Thyroid gland (tissue), 4 donors: ENCODE measurements at regions not wholly inside any gene's neighbourhood (a gene's known extent, or its start where the extent isn't known, plus 50 kb on each side); places are given as distances from the start of the nearest gene placed in this dataset.

Source experiments
- DNase-seq, 2 donors: peaks; one replicate each; pipeline ENCODE4 v3.0.0-alpha.2; 2019
- H3K27ac ChIP-seq, 3 donors: fragments of 200-600 bp; sonication (generic); 1 replicate in 2 of 3; 2 replicates in 1 of 3; pipeline ENCODE4 v1.5.1; 2016 to 2019; ENCODE audit warnings: mild to moderate bottlenecking in 1 of 3, moderate library complexity in 1 of 3
- H3K27me3 ChIP-seq: fragments of 200-600 bp; sonication (generic); one replicate; pipeline ENCODE4 v1.5.1; 2019
- H3K36me3 ChIP-seq, 2 donors: fragments of 200-600 bp; sonication (generic); one replicate each; pipeline ENCODE4 v1.5.1; 2016 to 2019
- H3K4me1 ChIP-seq, 2 donors: fragments of 200-600 bp; sonication (generic); one replicate each; pipeline ENCODE4 v1.5.1; 2017 to 2019
- H3K4me3 ChIP-seq, 3 donors: fragments of 200-600 bp; sonication (generic); replicated peaks in 1 of 3; 1 replicate in 2 of 3; 2 replicates in 1 of 3; pipeline ENCODE4 v1.5.1; 2016; ENCODE audit warnings: mild to moderate bottlenecking in 1 of 3
- H3K9me3 ChIP-seq: fragments of 200-600 bp; sonication (generic); one replicate; pipeline ENCODE4 v1.5.1; 2017
- POLR2A ChIP-seq, 2 donors: fragments of 450-650 bp; IDR thresholded peaks; one replicate each; pipeline ENCODE4 v1.6.1; 2017; ENCODE audit warnings: antibody characterized with exemption in 2 of 2, mild to moderate bottlenecking in 2 of 2, moderate library complexity in 1 of 2
- WGBS, 2 donors: methylation state at CpG; one replicate each; pipeline ENCODE4 v1.1.5; 2017; 5-methylcytosine and 5-hydroxymethylcytosine counted together
- intact Hi-C: fragments of 100-400 bp; cut with DNase I; formaldehyde crosslinking; loops from one replicate; pipeline ENCODE4 v1.15.1; 2023
- TF ChIP-seq, protein P1 (sequence below), 6 experiments: fragments of 200-600 bp in 3 of 6; fragments of 450-650 bp in 3 of 6; sonication (generic) in 3 of 6; IDR thresholded peaks; one replicate each; pipeline ENCODE4 v1.5.1; 2016 to 2019; ENCODE audit warnings: antibody characterized with exemption in 6 of 6, mild to moderate bottlenecking in 2 of 6, inconsistent platforms in 1 of 6, moderate library complexity in 1 of 6

- H3K9me3 ChIP-seq: no peaks in the 10 kb centered on the region
- no peaks in the 10 kb centered on the region for H3K27me3 ChIP-seq
- no peak overlapping the region for H3K4me3 ChIP-seq
- peaks cover 0 to 4% of the 10 kb centered on the region in 2 donors for H3K4me1 ChIP-seq
- H3K36me3 ChIP-seq: no peaks in the 10 kb centered on the region
- WGBS, 2 donors: 97% methylated on average over 4 of the region's 4 CpGs
- intact Hi-C loops: no loop called here
- no peak for DNase-seq
- no peak overlapping the region for H3K27ac ChIP-seq
- no peak for TF ChIP-seq POLR2A (IDR thresholded peaks at IDR 0.05)
- TF ChIP-seq, protein P1, sequence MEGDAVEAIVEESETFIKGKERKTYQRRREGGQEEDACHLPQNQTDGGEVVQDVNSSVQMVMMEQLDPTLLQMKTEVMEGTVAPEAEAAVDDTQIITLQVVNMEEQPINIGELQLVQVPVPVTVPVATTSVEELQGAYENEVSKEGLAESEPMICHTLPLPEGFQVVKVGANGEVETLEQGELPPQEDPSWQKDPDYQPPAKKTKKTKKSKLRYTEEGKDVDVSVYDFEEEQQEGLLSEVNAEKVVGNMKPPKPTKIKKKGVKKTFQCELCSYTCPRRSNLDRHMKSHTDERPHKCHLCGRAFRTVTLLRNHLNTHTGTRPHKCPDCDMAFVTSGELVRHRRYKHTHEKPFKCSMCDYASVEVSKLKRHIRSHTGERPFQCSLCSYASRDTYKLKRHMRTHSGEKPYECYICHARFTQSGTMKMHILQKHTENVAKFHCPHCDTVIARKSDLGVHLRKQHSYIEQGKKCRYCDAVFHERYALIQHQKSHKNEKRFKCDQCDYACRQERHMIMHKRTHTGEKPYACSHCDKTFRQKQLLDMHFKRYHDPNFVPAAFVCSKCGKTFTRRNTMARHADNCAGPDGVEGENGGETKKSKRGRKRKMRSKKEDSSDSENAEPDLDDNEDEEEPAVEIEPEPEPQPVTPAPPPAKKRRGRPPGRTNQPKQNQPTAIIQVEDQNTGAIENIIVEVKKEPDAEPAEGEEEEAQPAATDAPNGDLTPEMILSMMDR (IDR thresholded peaks at IDR 0.05): no peak
Measured at GRCh38 chr4:184295206-184295605, 77.5 kb upstream of the ENPP6 start.

DNA sequence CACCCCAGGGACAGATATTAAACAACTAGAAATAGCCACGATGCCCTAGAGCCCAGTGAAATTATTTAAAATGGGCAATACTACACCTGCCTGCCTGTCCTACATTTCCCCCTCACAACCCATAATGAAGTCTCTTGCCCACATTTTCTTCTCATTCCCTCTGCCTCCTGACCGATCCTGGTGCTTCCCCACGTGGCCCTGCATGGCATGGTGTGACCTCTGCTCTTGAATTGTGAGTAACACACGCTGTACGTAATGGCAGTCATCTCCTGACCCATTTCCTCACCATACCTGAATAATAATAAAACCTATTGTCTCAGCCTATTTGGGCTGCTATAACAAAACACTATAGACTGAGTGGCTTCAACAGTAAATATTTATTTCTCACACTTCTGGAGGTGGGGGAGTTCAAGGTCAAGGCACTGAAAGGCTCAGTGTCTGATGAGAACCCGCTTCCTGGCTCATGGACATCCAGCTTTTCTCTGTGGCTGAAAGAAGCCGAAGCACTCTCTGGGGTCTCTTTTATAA, 77.0 kb upstream of the ENPP6 start:
- TF ChIP-seq POLR2A (IDR thresholded peaks at IDR 0.05): no peak
- TF ChIP-seq, protein P1 (IDR thresholded peaks at IDR 0.05): no peak
- Histone ChIP-seq H3K9me3 (no peaks in the 10 kb centered on the region), H3K4me1 (peaks cover 0 to 4% of the 10 kb centered on the region in 2 donors), H3K27me3 (no peaks in the 10 kb centered on the region), H3K4me3 (no peak overlapping the region), H3K27ac (no peak overlapping the region), H3K36me3 (no peaks in the 10 kb centered on the region)
- WGBS, 2 donors: 85 to 96% methylated on average over 7 of the region's 7 CpGs
- intact Hi-C loops: no loop called here
- no peak for DNase-seq

DNA sequence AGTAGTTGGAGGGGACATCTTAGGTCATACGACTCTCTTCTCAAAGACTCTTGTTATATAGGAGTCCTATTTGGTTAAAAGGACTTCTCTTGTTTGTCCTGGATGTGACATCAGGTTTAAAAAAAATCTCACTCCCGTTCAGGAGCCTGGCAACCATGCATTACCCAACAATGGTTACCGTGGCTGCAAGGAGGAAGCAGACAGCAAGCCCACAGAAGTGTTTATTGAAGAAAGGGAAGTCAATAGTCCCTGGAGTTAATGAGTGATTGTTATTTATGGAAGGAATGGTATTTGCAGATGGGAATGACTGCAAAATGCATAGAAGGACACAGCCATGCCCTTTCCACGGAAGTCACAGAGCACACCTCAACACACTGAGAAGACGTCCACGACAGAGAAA, 75.9 kb upstream of the ENPP6 start:
- WGBS, 2 donors: 68 to 70% methylated on average over 6 of the region's 6 CpGs
- H3K27me3 ChIP-seq: no peaks in the 10 kb centered on the region
- DNase-seq: no peak
- H3K4me3 ChIP-seq: no peak overlapping the region
- no peaks in the 10 kb centered on the region for H3K36me3 ChIP-seq
- H3K4me1 ChIP-seq: peaks cover 7 to 10% of the 10 kb centered on the region in 2 donors
- intact Hi-C loops: no loop called here
- TF ChIP-seq, protein P1 (IDR thresholded peaks at IDR 0.05): no peak
- TF ChIP-seq POLR2A (IDR thresholded peaks at IDR 0.05): no peak
- no peaks in the 10 kb centered on the region for H3K9me3 ChIP-seq
- H3K27ac ChIP-seq: no peak overlapping the region

- H3K27ac ChIP-seq: no peak overlapping the region
- H3K27me3 ChIP-seq: no peaks in the 10 kb centered on the region
Measured at GRCh38 chr4:184292877-184293276, 75.2 kb upstream of the ENPP6 start.

DNA sequence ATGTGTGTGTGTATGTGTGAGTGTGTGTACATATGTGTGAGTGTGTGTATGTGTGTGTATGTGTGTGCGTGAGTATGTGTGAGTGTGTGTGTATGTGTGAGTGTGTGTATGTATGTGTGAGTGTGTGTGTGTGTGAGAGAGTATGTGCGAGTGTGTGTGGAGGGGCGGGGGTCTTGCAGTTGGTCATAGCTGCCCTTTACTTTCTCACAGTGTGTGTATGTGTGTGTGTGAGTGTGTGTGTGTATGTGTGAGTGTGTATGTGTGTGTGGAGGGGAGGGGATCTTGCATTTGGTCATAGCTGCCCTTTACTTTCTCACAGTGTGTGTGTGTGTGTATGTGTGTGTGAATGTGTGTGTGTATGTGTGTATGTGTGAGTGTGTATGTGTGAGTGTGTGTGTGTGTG, 74.8 kb upstream of the ENPP6 start:
- Histone ChIP-seq H3K4me1 (peaks cover 11 to 18% of the 10 kb centered on the region in 2 donors), H3K36me3 (no peaks in the 10 kb centered on the region), H3K27ac (no peak overlapping the region), H3K4me3 (no peak overlapping the region), H3K27me3 (no peaks in the 10 kb centered on the region), H3K9me3 (no peaks in the 10 kb centered on the region)
- TF ChIP-seq POLR2A (IDR thresholded peaks at IDR 0.05): no peak
- TF ChIP-seq, protein P1 (IDR thresholded peaks at IDR 0.05): no peak
- intact Hi-C loops: no loop called here
- WGBS, 2 donors: 94 to 99% methylated on average over 3 of the region's 3 CpGs
- DNase-seq: no peak

More at GRCh38 chr4:184292877-184293276, 75.2 kb upstream of the ENPP6 start:
- peaks cover 11 to 15% of the 10 kb centered on the region in 2 donors for H3K4me1 ChIP-seq
- H3K36me3 ChIP-seq: no peaks in the 10 kb centered on the region
- H3K9me3 ChIP-seq: no peaks in the 10 kb centered on the region
- no peak overlapping the region for H3K4me3 ChIP-seq
- TF ChIP-seq POLR2A (IDR thresholded peaks at IDR 0.05): no peak
- TF ChIP-seq, protein P1 (IDR thresholded peaks at IDR 0.05): no peak
- DNase-seq: no peak
- 65 to 67% methylated on average over 3 of the region's 3 CpGs for WGBS, 2 donors
- intact Hi-C loops: no loop called here
